Type B pancreatic cell (in vitro differentiated cells): ENCODE measurements at regions not wholly inside any gene's neighbourhood (a gene's known extent, or its start where the extent isn't known, plus 50 kb on each side); places are given as distances from the start of the nearest gene placed in this dataset.

ENCODE experiments used
- DNase-seq: peaks from one replicate; pipeline ENCODE4 v3.0.0; 2021; ENCODE audit warnings: mixed read lengths; ENCODE audit not compliant: unreplicated experiment; ENCODE audit errors: extremely low spot score
- H3K27ac Mint-ChIP-seq: 2 replicates; pipeline ENCODE4 v1.8.0; 2021; ENCODE audit warnings: mild to moderate bottlenecking, mixed read lengths
- H3K27me3 Mint-ChIP-seq: 2 replicates; pipeline ENCODE4 v1.8.0; 2021; ENCODE audit warnings: mixed read lengths
- H3K36me3 Mint-ChIP-seq: 2 replicates; pipeline ENCODE4 v1.8.0; 2021; ENCODE audit warnings: mixed read lengths
- H3K4me1 Mint-ChIP-seq: one replicate; pipeline ENCODE4 v1.8.0; 2021; ENCODE audit warnings: mixed read lengths; ENCODE audit not compliant: unreplicated experiment
- H3K4me3 Mint-ChIP-seq: 2 replicates; pipeline ENCODE4 v1.8.0; 2021; ENCODE audit warnings: mild to moderate bottlenecking, mixed read lengths
- H3K9me3 Mint-ChIP-seq: 2 replicates; pipeline ENCODE4 v1.8.0; 2021; ENCODE audit warnings: mixed read lengths
- CTCF ChIP-seq: fragments of 200-600 bp; sonication (generic); conservative IDR thresholded peaks from 2 replicates; pipeline ENCODE4 v1.5.0; 2021; ENCODE audit warnings: antibody characterized with exemption, mild to moderate bottlenecking

GRCh38 chr13:105329359-105329758, 1206.1 kb downstream of the EFNB2 start:
- no peak overlapping the region for H3K27ac Mint-ChIP-seq
- no peaks in the 10 kb centered on the region for H3K36me3 Mint-ChIP-seq
- H3K4me1 Mint-ChIP-seq: no peaks in the 10 kb centered on the region

GRCh38 chr13:105328212-105328611, 1207.2 kb downstream of the EFNB2 start:
- Mint-ChIP-seq H3K27ac (no peak overlapping the region), H3K27me3 (no peaks in the 10 kb centered on the region), H3K4me3 (no peak overlapping the region), H3K9me3 (peaks cover 9% of the 10 kb centered on the region), H3K4me1 (no peaks in the 10 kb centered on the region), H3K36me3 (no peaks in the 10 kb centered on the region)
- TF ChIP-seq CTCF: no peak
- DNase-seq: no peak

More at GRCh38 chr13:105329359-105329758, 1206.1 kb downstream of the EFNB2 start:
- H3K4me3 Mint-ChIP-seq: no peak overlapping the region
- no peak for TF ChIP-seq CTCF
- H3K9me3 Mint-ChIP-seq: peaks cover 9% of the 10 kb centered on the region
- DNase-seq: no peak
- no peaks in the 10 kb centered on the region for H3K27me3 Mint-ChIP-seq

- Mint-ChIP-seq H3K4me3 (no peak overlapping the region), H3K4me1 (no peaks in the 10 kb centered on the region), H3K27me3 (no peaks in the 10 kb centered on the region), H3K9me3 (peaks cover 9% of the 10 kb centered on the region), H3K36me3 (no peaks in the 10 kb centered on the region), H3K27ac (no peak overlapping the region)
- no peak for DNase-seq
- no peak for TF ChIP-seq CTCF
Observed at GRCh38 chr13:105327581-105328126, 1207.8 kb downstream of the EFNB2 start.

DNA sequence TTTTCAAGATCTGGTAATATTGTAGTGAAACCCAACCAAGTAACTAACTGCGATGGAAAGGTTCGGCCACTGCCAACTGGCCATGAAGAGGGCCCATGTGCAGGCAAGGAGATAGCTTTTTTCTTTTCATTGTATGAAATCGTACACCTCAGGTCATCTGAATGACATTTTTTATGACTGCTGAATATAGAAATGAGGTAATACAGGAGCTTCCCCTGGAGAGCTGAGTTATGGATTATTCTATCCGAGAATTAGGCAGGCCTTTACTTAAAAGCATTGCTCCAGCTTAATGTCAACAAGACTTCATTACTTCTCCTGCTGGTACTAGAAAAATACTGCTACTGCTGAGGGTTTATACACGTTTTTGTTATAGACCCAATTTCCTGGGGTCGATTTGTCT, 1215.6 kb downstream of the EFNB2 start:
- no peak for TF ChIP-seq CTCF
- Mint-ChIP-seq H3K27me3 (no peaks in the 10 kb centered on the region), H3K4me3 (no peak overlapping the region), H3K9me3 (no peaks in the 10 kb centered on the region), H3K27ac (no peak overlapping the region), H3K36me3 (no peaks in the 10 kb centered on the region), H3K4me1 (no peaks in the 10 kb centered on the region)
- no peak for DNase-seq

- no peak for TF ChIP-seq CTCF
- Mint-ChIP-seq H3K36me3 (no peaks in the 10 kb centered on the region), H3K27me3 (no peaks in the 10 kb centered on the region), H3K27ac (no peak overlapping the region), H3K9me3 (no peaks in the 10 kb centered on the region), H3K4me1 (no peaks in the 10 kb centered on the region), H3K4me3 (no peak overlapping the region)
- DNase-seq: no peak
Observed at GRCh38 chr13:105316731-105317130, 1218.7 kb downstream of the EFNB2 start.

DNA sequence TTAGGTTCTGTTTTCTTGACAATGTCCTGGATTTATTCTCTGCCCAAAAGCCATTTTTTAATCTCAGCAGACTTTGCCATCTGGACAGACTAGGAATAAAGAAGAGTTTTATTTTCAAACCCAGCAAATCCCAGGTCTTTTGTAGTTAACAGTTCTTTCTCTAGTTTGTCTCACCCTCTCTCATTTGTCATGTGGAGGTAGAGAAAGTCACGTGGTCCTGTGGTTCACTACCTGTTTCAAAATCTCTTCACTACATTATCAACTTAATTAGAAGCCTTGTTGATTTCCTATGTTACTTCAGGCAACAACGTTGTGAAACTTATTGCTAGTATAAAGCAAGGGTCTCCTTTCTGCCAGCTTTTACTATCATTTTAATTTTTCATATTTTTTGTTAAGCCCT, 1222.6 kb downstream of the EFNB2 start:
- H3K9me3 Mint-ChIP-seq: peaks cover 8% of the 10 kb centered on the region
- no peaks in the 10 kb centered on the region for H3K27me3 Mint-ChIP-seq
- no peaks in the 10 kb centered on the region for H3K36me3 Mint-ChIP-seq
- H3K27ac Mint-ChIP-seq: no peak overlapping the region
- DNase-seq: no peak
- no peaks in the 10 kb centered on the region for H3K4me1 Mint-ChIP-seq
- no peak overlapping the region for H3K4me3 Mint-ChIP-seq
- no peak for TF ChIP-seq CTCF
